ENCODE measurements at regions not wholly inside any gene's neighbourhood (a gene's known extent, or its start where the extent isn't known, plus 50 kb on each side); places are given as distances from the start of the nearest gene placed in this dataset.

GRCh38 chr12:69062621-69063237, 129.8 kb upstream of the CPM start:
- TF ChIP-seq, protein P1, sequence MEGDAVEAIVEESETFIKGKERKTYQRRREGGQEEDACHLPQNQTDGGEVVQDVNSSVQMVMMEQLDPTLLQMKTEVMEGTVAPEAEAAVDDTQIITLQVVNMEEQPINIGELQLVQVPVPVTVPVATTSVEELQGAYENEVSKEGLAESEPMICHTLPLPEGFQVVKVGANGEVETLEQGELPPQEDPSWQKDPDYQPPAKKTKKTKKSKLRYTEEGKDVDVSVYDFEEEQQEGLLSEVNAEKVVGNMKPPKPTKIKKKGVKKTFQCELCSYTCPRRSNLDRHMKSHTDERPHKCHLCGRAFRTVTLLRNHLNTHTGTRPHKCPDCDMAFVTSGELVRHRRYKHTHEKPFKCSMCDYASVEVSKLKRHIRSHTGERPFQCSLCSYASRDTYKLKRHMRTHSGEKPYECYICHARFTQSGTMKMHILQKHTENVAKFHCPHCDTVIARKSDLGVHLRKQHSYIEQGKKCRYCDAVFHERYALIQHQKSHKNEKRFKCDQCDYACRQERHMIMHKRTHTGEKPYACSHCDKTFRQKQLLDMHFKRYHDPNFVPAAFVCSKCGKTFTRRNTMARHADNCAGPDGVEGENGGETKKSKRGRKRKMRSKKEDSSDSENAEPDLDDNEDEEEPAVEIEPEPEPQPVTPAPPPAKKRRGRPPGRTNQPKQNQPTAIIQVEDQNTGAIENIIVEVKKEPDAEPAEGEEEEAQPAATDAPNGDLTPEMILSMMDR (IDR thresholded peaks at IDR 0.05; ENCODE audit: insufficient read depth, low read length): no peak
- TF ChIP-seq POLR2AphosphoS5 (IDR thresholded peaks at IDR 0.05; ENCODE audit: low read depth) (no peak), REST (IDR thresholded peaks at IDR 0.05; ENCODE audit: insufficient replicate concordance, low read depth) (no peak)
